ENCODE measurements at regions not wholly inside any gene's neighbourhood (a gene's known extent, or its start where the extent isn't known, plus 50 kb on each side); places are given as distances from the start of the nearest gene placed in this dataset.

DNA sequence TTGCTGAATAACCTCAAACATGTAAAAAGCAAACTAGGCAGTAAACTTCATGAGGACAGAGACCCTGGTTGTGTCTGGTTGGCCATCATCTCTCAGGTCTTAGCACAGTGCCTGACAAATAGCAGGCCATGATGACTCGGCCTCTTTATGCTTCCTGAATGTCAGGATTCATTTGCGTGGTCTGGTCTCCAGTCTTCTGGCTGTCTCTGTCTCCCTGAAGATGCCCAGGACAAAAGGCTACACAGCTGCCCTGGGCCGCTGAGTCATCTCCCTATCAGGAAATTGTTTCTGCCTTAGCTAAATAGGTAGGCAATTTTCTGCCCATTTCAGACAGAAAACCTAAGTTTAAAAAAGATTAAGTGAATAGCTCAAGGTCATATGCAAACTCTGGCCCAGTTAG lies 84.1 kb upstream of the FNDC3A start:
- Histone ChIP-seq H3K4me3 (no peak overlapping the region), H3K27ac (no peak overlapping the region), H3K9me3 (no peaks in the 10 kb centered on the region), H3K36me3 (no peaks in the 10 kb centered on the region), H3K4me1 (no peaks in the 10 kb centered on the region), H3K27me3 (no peaks in the 10 kb centered on the region)
- no peak for DNase-seq (ENCODE audit: low spot score in 2 of 2)
- TF ChIP-seq, protein P1, sequence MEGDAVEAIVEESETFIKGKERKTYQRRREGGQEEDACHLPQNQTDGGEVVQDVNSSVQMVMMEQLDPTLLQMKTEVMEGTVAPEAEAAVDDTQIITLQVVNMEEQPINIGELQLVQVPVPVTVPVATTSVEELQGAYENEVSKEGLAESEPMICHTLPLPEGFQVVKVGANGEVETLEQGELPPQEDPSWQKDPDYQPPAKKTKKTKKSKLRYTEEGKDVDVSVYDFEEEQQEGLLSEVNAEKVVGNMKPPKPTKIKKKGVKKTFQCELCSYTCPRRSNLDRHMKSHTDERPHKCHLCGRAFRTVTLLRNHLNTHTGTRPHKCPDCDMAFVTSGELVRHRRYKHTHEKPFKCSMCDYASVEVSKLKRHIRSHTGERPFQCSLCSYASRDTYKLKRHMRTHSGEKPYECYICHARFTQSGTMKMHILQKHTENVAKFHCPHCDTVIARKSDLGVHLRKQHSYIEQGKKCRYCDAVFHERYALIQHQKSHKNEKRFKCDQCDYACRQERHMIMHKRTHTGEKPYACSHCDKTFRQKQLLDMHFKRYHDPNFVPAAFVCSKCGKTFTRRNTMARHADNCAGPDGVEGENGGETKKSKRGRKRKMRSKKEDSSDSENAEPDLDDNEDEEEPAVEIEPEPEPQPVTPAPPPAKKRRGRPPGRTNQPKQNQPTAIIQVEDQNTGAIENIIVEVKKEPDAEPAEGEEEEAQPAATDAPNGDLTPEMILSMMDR (IDR thresholded peaks at IDR 0.05), result no peak
- TF ChIP-seq POLR2AphosphoS5 (IDR thresholded peaks at IDR 0.05) (no peak), POLR2A (IDR thresholded peaks at IDR 0.05) (no peak)
- intact Hi-C loops (cut with DNase I; ENCODE audit: low total_unique reads), result no loop called here

DNA sequence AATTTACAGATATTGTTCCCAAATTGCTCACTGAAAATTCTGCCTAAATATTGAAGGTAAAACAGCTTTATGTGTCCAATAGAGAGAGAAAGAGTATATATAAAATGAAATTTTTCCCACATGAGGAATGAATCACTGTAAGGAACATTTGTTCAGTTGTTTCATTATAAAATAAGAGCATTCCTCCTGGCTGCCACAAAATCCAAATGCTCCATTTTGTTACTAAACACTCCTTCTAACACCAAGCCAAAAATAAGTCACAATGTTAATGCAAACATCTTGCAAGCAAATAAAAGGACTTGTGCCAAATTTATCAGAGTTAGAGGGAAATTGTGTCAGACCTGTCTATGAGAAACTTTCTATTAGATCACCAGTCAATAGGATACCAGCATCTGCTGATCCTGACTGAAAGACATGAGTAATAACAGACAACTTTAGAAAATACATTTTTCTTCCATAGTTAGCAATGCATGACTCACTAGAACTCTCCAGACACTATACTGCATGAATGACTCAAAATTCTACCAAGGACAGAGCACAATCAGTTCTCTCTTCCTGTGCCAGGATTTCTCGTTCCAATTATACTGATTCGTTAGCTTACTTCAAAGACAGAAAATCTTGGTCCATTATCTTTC lies 83.5 kb upstream of the FNDC3A start:
- no peaks in the 10 kb centered on the region for H3K36me3 ChIP-seq
- no peaks in the 10 kb centered on the region for H3K4me1 ChIP-seq
- intact Hi-C loops (cut with DNase I; ENCODE audit: low total_unique reads), result no loop called here
- H3K27ac ChIP-seq, result no peak overlapping the region
- H3K4me3 ChIP-seq, result no peak overlapping the region
- no peaks in the 10 kb centered on the region for H3K9me3 ChIP-seq
- no peaks in the 10 kb centered on the region for H3K27me3 ChIP-seq
- TF ChIP-seq, protein P1 (IDR thresholded peaks at IDR 0.05), result no peak
- TF ChIP-seq POLR2A (IDR thresholded peaks at IDR 0.05) (no peak), POLR2AphosphoS5 (IDR thresholded peaks at IDR 0.05) (no peak)
- DNase-seq (ENCODE audit: low spot score in 2 of 2), result no peak

DNA sequence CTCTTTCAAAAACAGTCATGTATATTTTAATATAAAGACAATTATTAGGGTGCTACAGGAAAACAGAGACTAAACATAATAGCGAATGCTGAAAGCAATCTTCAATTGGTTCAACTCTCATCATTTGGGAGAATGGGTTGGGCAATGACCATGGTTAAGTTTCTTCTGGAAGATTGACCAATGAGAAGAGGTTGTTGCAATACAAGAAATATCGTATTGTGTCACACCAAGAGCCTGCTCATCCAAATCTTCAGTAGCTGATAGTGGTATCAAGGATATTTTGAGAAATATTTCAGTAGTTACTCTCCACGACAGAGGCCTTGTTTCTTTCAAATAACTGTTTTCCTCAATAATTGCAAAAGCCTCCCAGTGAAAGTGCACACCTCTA lies 83.0 kb upstream of the FNDC3A start:
- Histone ChIP-seq H3K36me3 (no peaks in the 10 kb centered on the region), H3K9me3 (no peaks in the 10 kb centered on the region), H3K27ac (no peak overlapping the region), H3K4me3 (no peak overlapping the region), H3K27me3 (no peaks in the 10 kb centered on the region), H3K4me1 (no peaks in the 10 kb centered on the region)
- TF ChIP-seq POLR2AphosphoS5 (IDR thresholded peaks at IDR 0.05) (no peak), POLR2A (IDR thresholded peaks at IDR 0.05) (no peak)
- TF ChIP-seq, protein P1 (IDR thresholded peaks at IDR 0.05), result no peak
- DNase-seq (ENCODE audit: low spot score in 2 of 2), result no peak
- intact Hi-C loops (cut with DNase I; ENCODE audit: low total_unique reads), result no loop called here

DNA sequence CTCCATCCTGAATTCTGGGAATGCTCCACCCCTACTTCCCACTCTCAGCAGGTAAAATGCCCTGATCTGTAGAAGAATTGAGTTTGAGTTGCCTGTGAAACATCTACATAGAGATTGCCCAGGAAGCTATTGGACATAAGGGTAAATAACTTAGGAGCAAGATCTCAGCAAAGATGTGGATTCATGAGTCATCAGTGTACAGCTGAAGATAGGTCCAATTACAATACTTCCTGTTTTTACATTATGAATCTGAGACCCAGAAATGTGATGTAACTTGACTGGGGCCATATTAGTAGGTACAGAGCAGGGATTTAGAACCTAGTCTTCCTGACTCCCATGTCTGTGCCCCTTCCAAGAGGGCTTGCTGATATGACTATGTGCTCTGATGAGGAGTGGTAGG lies 79.4 kb upstream of the FNDC3A start:
- Histone ChIP-seq H3K27me3 (no peaks in the 10 kb centered on the region), H3K27ac (no peak overlapping the region), H3K4me1 (no peaks in the 10 kb centered on the region), H3K36me3 (no peaks in the 10 kb centered on the region), H3K9me3 (no peaks in the 10 kb centered on the region), H3K4me3 (no peak overlapping the region)
- no peak for DNase-seq (ENCODE audit: low spot score in 2 of 2)
- TF ChIP-seq, protein P1 (IDR thresholded peaks at IDR 0.05), result no peak
- TF ChIP-seq POLR2A (IDR thresholded peaks at IDR 0.05), result no peak
- TF ChIP-seq POLR2AphosphoS5 (IDR thresholded peaks at IDR 0.05), result no peak
- intact Hi-C loops (cut with DNase I; ENCODE audit: low total_unique reads), result no loop called here

DNA sequence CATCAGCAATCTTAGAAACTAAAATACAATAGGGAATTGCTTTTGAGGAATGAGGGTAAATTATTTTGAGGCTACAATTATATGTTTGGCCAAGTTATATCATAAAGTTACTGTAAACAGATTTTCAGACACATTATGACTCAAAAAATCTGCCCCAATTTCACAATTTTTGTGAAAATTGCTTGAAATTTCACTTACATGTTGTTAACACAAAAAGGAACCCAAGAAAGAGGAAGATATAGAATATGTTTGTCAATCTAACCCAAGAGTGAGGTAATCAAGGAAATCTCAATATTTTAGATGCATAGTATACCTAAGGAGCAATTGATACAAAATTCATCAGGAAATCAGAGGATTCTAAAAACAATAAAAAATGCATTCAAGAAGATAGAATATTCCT lies 73.9 kb upstream of the FNDC3A start:
- Histone ChIP-seq H3K36me3 (no peaks in the 10 kb centered on the region), H3K27me3 (no peaks in the 10 kb centered on the region), H3K4me3 (no peak overlapping the region), H3K9me3 (no peaks in the 10 kb centered on the region), H3K4me1 (no peaks in the 10 kb centered on the region), H3K27ac (no peak overlapping the region)
- intact Hi-C loops (cut with DNase I; ENCODE audit: low total_unique reads), result loop anchor here (10.0 kb wide), 1 partner anchor 537 kb away; no protein-coding TSS in a partner anchor
- no peak for DNase-seq (ENCODE audit: low spot score in 2 of 2)
- TF ChIP-seq POLR2AphosphoS5 (IDR thresholded peaks at IDR 0.05) (no peak), POLR2A (IDR thresholded peaks at IDR 0.05) (no peak)
- TF ChIP-seq, protein P1 (IDR thresholded peaks at IDR 0.05), result no peak
